SH-SY5Y (cell line): ENCODE measurements at regions not wholly inside any gene's neighbourhood (a gene's known extent, or its start where the extent isn't known, plus 50 kb on each side); places are given as distances from the start of the nearest gene placed in this dataset.

Source experiments
- GATA2 ChIP-seq: IDR thresholded peaks from 2 replicates; pipeline ENCODE4 v1.6.1; 2011; ENCODE audit warnings: mild to moderate bottlenecking, low read depth, low read length
- GATA3 ChIP-seq: IDR thresholded peaks from 2 replicates; pipeline ENCODE4 v1.6.1; 2011; ENCODE audit warnings: low read depth, mild to moderate bottlenecking, low read length, moderate library complexity

DNA sequence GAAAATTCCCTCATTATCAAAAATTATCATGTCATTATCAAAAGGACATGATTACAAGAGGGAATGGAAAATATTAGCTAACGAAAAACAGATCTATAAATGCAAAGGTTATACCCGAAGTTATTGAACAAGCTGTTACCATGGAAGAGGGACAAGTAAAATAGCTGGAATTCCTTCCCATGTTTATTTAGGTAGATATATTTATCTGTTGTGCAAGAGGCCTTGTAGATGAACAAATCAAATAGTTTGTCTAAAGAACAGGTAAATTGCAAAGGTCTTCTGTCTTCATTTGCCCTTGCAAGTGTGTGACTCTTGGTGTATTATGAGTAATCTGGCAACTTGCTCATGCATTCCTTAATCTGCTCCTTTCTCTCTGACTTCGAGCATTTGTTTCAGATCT is 1170.9 kb downstream of the SORCS1 start:
- TF ChIP-seq GATA2 (no peak), GATA3 (no peak)
